ENCODE measurements at regions not wholly inside any gene's neighbourhood (a gene's known extent, or its start where the extent isn't known, plus 50 kb on each side); places are given as distances from the start of the nearest gene placed in this dataset.

DNA sequence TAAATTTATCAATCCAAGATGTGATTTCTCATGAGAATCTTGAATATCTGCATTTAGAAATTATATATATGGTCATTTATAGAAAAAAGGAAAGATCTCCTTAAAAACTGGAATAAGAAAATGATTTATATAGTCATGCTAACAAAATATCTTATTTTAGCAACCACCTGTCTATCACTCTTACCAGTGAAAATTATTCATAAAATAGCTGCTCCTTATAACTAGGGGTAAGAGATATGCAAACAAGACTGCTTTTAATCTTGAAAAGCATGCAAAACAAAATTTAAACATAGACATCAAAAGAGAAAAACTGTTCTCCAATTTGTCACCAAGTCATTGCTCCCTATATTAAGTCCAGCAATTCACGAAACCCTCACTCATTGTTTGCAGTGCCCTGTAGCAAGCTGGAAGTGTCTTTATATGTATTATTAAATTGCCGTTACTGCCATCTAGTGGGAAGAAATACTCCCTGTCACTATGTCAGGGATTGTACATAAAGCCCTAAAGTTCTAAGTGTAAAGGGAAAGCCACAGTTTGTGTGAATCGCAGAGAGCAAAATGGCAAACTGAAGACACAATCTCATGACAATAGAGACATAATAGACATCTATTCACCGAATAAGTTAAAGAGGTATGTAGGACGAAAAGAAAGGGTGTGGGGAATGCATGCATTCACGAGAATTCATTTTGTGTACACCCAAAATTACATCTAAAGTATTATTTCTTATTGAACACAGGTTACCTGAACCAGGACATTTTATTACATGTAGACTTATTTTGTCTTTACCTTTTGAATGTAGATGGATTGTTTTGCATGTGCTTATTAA, 600.5 kb downstream of the USP25 start:
- Histone ChIP-seq H3K4me3 (ENCODE audit: low read depth, low read length) (no peak overlapping the region), H3K36me3 (no peaks in the 10 kb centered on the region)
- TF ChIP-seq, protein P1, sequence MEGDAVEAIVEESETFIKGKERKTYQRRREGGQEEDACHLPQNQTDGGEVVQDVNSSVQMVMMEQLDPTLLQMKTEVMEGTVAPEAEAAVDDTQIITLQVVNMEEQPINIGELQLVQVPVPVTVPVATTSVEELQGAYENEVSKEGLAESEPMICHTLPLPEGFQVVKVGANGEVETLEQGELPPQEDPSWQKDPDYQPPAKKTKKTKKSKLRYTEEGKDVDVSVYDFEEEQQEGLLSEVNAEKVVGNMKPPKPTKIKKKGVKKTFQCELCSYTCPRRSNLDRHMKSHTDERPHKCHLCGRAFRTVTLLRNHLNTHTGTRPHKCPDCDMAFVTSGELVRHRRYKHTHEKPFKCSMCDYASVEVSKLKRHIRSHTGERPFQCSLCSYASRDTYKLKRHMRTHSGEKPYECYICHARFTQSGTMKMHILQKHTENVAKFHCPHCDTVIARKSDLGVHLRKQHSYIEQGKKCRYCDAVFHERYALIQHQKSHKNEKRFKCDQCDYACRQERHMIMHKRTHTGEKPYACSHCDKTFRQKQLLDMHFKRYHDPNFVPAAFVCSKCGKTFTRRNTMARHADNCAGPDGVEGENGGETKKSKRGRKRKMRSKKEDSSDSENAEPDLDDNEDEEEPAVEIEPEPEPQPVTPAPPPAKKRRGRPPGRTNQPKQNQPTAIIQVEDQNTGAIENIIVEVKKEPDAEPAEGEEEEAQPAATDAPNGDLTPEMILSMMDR (IDR thresholded peaks at IDR 0.05; ENCODE audit: low read depth, low read length): peak; percentile 37

DNA sequence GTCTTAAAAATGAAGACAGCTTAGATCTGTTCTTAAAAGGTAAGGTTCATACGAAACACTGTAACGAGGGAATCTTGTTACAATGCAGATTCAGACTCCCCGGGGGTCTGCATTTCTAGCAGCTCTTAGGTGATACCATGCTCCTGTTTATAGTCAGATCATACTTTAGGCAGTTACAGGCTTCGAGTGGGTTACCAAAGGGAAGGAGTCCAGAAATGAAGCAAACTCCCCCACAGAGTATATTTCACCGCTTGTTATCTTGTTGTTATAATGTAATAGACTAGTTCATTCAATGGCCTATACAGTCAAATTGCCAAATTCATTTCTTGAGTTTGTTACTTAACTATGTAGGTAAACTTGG, 601.1 kb downstream of the USP25 start:
- no peaks in the 10 kb centered on the region for H3K27me3 ChIP-seq (ENCODE audit: insufficient read depth, low read depth, severe bottlenecking)
- H3K9me3 ChIP-seq (ENCODE audit: severe bottlenecking): no peaks in the 10 kb centered on the region
- TF ChIP-seq, protein P1 (IDR thresholded peaks at IDR 0.05; ENCODE audit: low read depth, low read length): no peak
- no peaks in the 10 kb centered on the region for H3K36me3 ChIP-seq
- DNase-seq: no peak
- H3K4me3 ChIP-seq (ENCODE audit: low read depth, low read length): no peak overlapping the region
- no peak overlapping the region for H3K27ac ChIP-seq

More for the DNA sequence above, 600.5 kb downstream of the USP25 start:
- no peaks in the 10 kb centered on the region for H3K27me3 ChIP-seq (ENCODE audit: insufficient read depth, low read depth, severe bottlenecking)
- no peak overlapping the region for H3K27ac ChIP-seq
- H3K9me3 ChIP-seq (ENCODE audit: severe bottlenecking): no peaks in the 10 kb centered on the region
- DNase-seq: peak; percentile 19

DNA sequence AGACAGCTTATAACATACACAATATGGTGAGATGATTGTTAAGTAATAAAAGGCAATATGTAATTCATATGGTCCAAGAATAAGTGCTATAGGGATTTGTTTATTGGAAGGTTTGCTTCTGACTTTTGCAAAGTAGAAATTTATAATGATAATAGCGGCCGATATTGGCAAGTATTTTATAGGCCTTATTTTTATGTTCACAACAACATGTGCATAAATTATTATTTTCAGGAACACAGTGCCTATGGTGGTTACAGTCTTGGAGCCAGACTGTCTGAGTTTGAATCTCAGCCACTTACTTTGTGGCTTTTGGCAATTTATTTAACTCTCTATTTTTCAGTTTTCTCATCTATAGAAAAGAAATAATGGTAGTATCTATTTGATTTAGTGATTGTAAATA, 607.5 kb downstream of the USP25 start:
- no peak for DNase-seq
- Histone ChIP-seq H3K27ac (no peak overlapping the region), H3K27me3 (ENCODE audit: insufficient read depth, low read depth, severe bottlenecking) (no peaks in the 10 kb centered on the region), H3K36me3 (no peaks in the 10 kb centered on the region), H3K4me3 (ENCODE audit: low read depth, low read length) (no peak overlapping the region), H3K9me3 (ENCODE audit: severe bottlenecking) (no peaks in the 10 kb centered on the region)
- TF ChIP-seq, protein P1 (IDR thresholded peaks at IDR 0.05; ENCODE audit: low read depth, low read length): no peak

DNA sequence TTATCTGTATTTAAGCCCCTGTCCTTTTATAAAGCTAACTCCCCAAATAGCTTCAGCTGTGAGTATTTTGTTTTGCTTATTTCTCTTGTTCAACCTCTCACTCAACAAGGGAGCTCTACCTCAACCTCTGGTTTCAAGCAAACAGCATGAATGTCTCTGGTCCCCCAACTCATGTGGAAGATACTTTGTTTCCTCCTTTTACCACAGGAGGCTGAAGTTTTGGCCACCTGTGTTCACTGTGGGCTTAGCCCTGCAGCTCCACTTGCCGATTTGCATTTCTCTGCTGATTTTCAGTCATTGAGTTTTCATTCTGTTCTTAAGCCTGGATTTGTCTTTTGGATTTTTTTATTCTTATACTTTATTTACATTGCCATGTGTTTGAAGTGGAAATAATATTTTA, 613.1 kb downstream of the USP25 start:
- TF ChIP-seq, protein P1 (IDR thresholded peaks at IDR 0.05; ENCODE audit: low read depth, low read length): no peak
- no peaks in the 10 kb centered on the region for H3K27me3 ChIP-seq (ENCODE audit: insufficient read depth, low read depth, severe bottlenecking)
- H3K4me3 ChIP-seq (ENCODE audit: low read depth, low read length): no peak overlapping the region
- H3K27ac ChIP-seq: no peak overlapping the region
- H3K9me3 ChIP-seq (ENCODE audit: severe bottlenecking): no peaks in the 10 kb centered on the region
- H3K36me3 ChIP-seq: no peaks in the 10 kb centered on the region
- DNase-seq: no peak

DNA sequence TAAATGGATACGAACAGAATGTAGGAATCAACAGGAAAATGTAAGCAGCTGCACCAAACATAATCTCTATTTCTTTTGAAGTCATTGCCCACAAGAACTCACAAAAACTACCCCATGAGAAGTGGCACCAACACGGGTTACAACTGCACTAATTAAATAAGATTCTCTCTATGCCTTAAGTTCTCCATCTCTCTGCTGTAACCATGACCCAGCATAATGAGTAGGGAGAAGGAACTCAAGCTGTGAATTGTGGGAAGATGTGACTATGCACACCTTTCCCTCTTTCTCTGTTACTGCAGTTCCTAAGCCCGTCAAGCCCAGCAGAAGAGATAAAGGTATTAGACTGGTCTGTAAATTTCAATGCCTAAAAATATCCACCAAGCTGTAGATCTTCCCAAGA, 614.0 kb downstream of the USP25 start:
- TF ChIP-seq, protein P1 (IDR thresholded peaks at IDR 0.05; ENCODE audit: low read depth, low read length): no peak
- DNase-seq: no peak
- Histone ChIP-seq H3K4me3 (ENCODE audit: low read depth, low read length) (no peak overlapping the region), H3K27me3 (ENCODE audit: insufficient read depth, low read depth, severe bottlenecking) (no peaks in the 10 kb centered on the region), H3K9me3 (ENCODE audit: severe bottlenecking) (no peaks in the 10 kb centered on the region), H3K36me3 (no peaks in the 10 kb centered on the region), H3K27ac (no peak overlapping the region)

DNA sequence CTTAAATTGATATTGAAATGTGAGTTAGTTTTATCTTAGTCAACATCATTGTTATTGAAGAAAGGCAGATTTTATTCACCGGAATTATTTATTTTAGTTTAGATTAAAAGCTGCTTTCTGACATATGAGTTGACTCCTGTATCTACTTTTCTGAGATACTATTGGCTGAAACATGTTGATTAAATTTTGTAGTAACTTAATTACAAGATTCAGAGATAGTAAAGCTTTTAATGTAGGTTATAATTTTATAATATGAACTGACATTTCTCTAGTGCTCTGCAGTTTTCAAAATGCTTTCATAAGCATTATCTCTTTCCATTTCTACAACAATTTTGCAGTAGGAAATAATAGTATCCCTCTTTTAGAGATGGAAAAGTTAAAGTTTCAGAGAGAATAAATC, 616.0 kb downstream of the USP25 start:
- Histone ChIP-seq H3K27ac (no peak overlapping the region), H3K4me3 (ENCODE audit: low read depth, low read length) (no peak overlapping the region), H3K27me3 (ENCODE audit: insufficient read depth, low read depth, severe bottlenecking) (no peaks in the 10 kb centered on the region), H3K9me3 (ENCODE audit: severe bottlenecking) (no peaks in the 10 kb centered on the region), H3K36me3 (no peaks in the 10 kb centered on the region)
- TF ChIP-seq, protein P1 (IDR thresholded peaks at IDR 0.05; ENCODE audit: low read depth, low read length): no peak
- DNase-seq: no peak
